ENCODE measurements at regions not wholly inside any gene's neighbourhood (a gene's known extent, or its start where the extent isn't known, plus 50 kb on each side); places are given as distances from the start of the nearest gene placed in this dataset.

DNA sequence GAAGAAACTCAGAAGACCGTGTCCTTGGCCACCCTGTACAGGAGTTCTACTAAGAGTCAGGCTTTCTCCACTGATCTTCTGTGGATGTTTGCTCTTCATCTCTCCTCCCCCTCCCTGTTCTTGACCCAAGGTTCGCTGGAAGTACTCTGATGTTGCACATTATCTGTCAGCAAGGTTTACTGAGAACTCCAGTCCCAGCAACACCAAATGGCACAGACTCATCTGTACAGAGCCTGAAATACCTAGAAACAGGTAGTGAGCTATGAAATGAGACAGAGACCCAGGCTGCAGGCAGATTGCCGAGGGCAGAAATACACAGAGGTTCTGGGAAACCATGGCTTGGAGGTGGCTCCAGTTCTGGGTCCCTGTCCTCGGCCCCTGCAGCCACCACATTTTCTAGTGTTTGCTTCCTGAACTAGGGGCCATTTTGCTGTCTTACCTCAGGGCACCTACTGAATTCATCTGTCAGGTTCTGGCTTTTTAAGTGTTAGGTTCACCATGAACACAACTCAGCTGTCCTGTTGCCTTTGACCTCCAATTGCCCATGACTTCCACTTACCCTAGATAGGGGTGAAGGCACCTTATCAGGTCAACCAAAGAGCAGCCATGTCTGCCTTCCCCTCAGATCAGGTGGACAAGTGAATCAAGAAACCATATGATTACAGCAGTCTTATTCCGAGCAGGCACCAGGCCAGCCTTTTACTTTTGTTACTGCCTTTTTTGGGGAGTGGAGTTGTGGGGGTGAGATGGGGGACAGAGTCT is 92.2 kb downstream of the CDC7 start:
- TF ChIP-seq, protein P1, sequence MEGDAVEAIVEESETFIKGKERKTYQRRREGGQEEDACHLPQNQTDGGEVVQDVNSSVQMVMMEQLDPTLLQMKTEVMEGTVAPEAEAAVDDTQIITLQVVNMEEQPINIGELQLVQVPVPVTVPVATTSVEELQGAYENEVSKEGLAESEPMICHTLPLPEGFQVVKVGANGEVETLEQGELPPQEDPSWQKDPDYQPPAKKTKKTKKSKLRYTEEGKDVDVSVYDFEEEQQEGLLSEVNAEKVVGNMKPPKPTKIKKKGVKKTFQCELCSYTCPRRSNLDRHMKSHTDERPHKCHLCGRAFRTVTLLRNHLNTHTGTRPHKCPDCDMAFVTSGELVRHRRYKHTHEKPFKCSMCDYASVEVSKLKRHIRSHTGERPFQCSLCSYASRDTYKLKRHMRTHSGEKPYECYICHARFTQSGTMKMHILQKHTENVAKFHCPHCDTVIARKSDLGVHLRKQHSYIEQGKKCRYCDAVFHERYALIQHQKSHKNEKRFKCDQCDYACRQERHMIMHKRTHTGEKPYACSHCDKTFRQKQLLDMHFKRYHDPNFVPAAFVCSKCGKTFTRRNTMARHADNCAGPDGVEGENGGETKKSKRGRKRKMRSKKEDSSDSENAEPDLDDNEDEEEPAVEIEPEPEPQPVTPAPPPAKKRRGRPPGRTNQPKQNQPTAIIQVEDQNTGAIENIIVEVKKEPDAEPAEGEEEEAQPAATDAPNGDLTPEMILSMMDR (IDR thresholded peaks at IDR 0.05; ENCODE audit: low read depth, low read length, missing control alignments), result no peak
- Histone ChIP-seq H3K36me3 (replicated peaks) (no peaks in the 10 kb centered on the region), H3K4me3 (ENCODE audit: low read depth, low read length) (no peak overlapping the region), H3K27me3 (replicated peaks) (no peaks in the 10 kb centered on the region), H3K27ac (no peak overlapping the region)
- in situ Hi-C loops (cut with HindIII; ENCODE audit: low pct_ligation_motif_present, low sequenced_read_pairs), result no loop called here
- DNase-seq, result no peak

DNA sequence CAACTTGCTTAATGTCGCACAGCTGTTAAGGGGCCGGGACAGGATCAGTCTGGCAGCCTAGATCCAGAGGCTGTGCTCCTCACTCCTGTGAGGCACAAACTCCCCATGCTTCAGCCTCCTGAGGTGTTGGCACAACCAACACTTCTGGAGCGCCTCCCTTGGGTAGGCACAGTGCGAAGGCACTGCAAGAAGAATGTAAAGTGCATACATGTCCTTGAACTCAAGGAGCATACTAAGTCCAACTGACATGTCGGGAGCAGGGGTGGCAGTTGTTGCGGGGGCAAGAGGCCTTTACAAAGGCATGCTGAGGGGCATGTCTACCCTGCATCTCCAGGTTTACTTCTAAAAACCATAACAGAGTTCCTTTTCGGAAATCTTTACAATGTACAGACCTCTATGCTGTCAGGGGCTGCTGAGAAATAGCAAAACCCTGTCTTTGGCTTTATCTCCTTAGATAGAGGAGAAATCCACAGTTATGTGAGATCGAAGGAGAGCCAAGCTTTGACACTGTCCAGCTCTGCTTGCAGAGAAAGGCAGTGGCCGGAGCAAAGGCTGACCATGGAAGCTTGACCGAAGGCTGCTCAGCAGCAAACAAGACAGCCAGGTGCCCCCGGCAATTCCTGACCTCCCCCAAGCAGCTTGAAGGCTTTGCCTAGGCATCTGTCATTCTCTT is 93.9 kb downstream of the CDC7 start:
- DNase-seq, result no peak
- in situ Hi-C loops (cut with HindIII; ENCODE audit: low pct_ligation_motif_present, low sequenced_read_pairs), result no loop called here
- Histone ChIP-seq H3K27ac (no peak overlapping the region), H3K27me3 (replicated peaks) (no peaks in the 10 kb centered on the region), H3K4me3 (ENCODE audit: low read depth, low read length) (no peak overlapping the region), H3K36me3 (replicated peaks) (no peaks in the 10 kb centered on the region)
- TF ChIP-seq, protein P1 (IDR thresholded peaks at IDR 0.05; ENCODE audit: low read depth, low read length, missing control alignments), result no peak

DNA sequence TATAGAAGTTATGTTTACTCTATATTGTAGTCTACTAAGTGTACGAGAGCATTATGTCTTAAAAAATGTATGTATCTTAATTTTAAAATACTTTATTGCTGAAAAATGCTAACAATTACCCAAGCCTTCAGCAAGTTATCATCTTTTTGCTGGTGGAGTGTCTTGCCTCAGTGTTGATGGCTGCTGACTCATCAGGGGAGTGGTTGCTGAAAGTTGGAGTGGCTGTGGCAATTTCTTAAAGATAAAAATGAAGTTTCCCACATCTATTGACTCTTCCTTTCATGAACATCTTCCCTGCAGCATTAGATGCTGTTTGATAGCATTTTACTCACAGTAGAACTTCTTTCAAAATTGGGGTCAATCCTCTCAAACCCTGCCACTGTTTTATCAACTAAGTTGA is 95.8 kb downstream of the CDC7 start:
- no peaks in the 10 kb centered on the region for H3K36me3 ChIP-seq (replicated peaks)
- in situ Hi-C loops (cut with HindIII; ENCODE audit: low pct_ligation_motif_present, low sequenced_read_pairs), result no loop called here
- H3K4me3 ChIP-seq (ENCODE audit: low read depth, low read length), result no peak overlapping the region
- H3K27me3 ChIP-seq (replicated peaks), result no peaks in the 10 kb centered on the region
- TF ChIP-seq, protein P1 (IDR thresholded peaks at IDR 0.05; ENCODE audit: low read depth, low read length, missing control alignments), result no peak
- DNase-seq, result peak; percentile 44
- no peak overlapping the region for H3K27ac ChIP-seq

DNA sequence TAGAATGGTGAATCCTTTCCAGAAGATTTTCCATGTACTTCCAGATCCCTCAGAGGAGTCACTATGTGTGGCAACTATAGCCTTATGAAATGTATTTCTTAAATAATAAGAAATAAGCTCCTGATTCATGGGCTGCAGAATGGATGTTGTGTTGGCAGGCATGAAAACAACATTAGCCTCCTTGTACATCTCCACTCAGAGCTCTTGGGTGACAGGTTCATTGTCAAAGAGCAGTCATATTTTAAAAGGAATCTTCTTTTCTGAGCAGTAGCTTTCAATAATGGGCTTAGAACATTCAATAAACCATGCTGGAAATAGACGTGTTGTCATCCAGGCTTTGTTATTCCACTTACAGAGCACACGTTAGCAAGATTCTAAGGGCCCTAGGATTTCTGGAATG is 96.6 kb downstream of the CDC7 start:
- DNase-seq, result no peak
- no peaks in the 10 kb centered on the region for H3K36me3 ChIP-seq (replicated peaks)
- in situ Hi-C loops (cut with HindIII; ENCODE audit: low pct_ligation_motif_present, low sequenced_read_pairs), result no loop called here

DNA sequence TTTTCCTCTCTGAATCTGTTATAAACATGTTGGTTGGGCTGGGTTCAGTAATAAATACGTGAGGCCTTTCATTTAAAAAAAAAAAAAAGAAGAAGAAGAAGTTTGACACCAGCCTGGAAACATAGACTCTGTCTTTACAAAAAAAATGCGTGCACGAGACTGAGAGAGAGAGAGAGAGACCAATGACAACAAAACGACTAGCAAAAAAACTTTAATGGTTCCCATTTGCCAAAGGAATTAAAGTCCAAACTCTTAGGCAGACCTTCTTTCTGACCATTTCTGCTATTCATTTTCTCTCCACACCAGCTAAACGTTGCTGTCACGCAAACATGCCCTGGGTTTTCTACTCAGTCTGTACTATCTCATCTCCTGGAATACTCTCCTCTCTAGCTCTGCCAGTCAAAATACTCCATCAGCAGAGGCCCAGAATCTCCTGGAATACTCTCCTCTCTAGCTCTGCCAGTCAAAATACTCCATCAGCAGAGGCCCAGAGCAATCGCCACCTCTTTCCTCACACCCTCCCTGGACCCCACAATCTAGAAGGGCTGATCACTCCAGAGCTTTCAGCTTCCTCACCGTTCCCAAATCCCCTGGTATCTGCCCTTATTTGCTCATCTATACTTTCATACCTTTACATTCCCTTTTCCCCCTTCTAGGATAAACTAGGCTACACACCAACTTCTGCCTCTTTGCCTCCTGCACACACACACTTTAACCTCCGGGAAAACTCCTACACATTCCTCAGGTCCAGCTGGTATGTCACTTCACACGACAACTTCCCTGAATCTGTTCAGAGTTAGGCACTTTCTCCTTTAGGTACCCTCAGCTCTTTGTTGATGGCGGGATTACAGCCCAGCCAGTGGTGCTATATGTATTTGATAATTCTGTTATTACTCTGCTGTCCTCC is 100.0 kb downstream of the CDC7 start:
- Histone ChIP-seq H3K27ac (no peak overlapping the region), H3K27me3 (replicated peaks) (no peaks in the 10 kb centered on the region), H3K4me3 (ENCODE audit: low read depth, low read length) (no peak overlapping the region), H3K36me3 (replicated peaks) (no peaks in the 10 kb centered on the region)
- TF ChIP-seq, protein P1 (IDR thresholded peaks at IDR 0.05; ENCODE audit: low read depth, low read length, missing control alignments), result no peak
- in situ Hi-C loops (cut with HindIII; ENCODE audit: low pct_ligation_motif_present, low sequenced_read_pairs), result no loop called here
- DNase-seq, result no peak

More for the DNA sequence above, 96.6 kb downstream of the CDC7 start:
- no peaks in the 10 kb centered on the region for H3K27me3 ChIP-seq (replicated peaks)
- TF ChIP-seq, protein P1 (IDR thresholded peaks at IDR 0.05; ENCODE audit: low read depth, low read length, missing control alignments), result no peak
- no peak overlapping the region for H3K27ac ChIP-seq
- no peak overlapping the region for H3K4me3 ChIP-seq (ENCODE audit: low read depth, low read length)
